GM12878 (cell line): ENCODE measurements at regions not wholly inside any gene's neighbourhood (a gene's known extent, or its start where the extent isn't known, plus 50 kb on each side); places are given as distances from the start of the nearest gene placed in this dataset.

Experiments
- ATAC-seq: fragments of 200-7000 bp; cut with Tn5 transposase; 3 replicates; pipeline ENCODE4 v1.9.1; 2020; ENCODE audit warnings: mild to moderate bottlenecking, moderate library complexity
- BruUV-seq: library from RNA; stranded (reverse); fragments of 400-500 nt; replicated peaks from 2 replicates; lab custom pipeline; 2021; lab: Mats Ljungman, UMichigan
- CTCF ChIA-PET: fragments of 300-600 bp; sonication (Branson Sonifier 250); formaldehyde crosslinking; extraction: SDS; loops from one replicate; lab custom pipeline; 2021; ENCODE audit warnings: inconsistent platforms; lab: Yijun Ruan, JAX
- POLR2A ChIA-PET: fragments of 350-600 bp; formaldehyde crosslinking; extraction: SDS; loops from one replicate; lab custom pipeline; 2021; ENCODE audit warnings: inconsistent platforms; lab: Charles Lee
- RAD21 ChIA-PET: fragments of 300-600 bp; sonication (Branson Sonifier 250); formaldehyde crosslinking; loops from one replicate; lab custom pipeline; 2023; ENCODE audit warnings: antibody characterized with exemption; ENCODE audit not compliant: unreplicated experiment; lab: Charles Lee
- SMC1A ChIA-PET: fragments of 300-600 bp; sonication (Branson Sonifier 250); formaldehyde crosslinking; loops from one replicate; lab custom pipeline; 2023; ENCODE audit not compliant: unreplicated experiment, uncharacterized antibody; lab: Charles Lee
- DNase-seq: peaks from one replicate; pipeline ENCODE4 v3.0.0-alpha.2; 2011; ENCODE audit warnings: low read depth, low spot score
- FAIRE-seq: peaks from 3 replicates; lab custom pipeline; 2011; peaks lifted over from hg19 to GRCh38; lab: Jason Lieb, UNC
- H2AFZ ChIP-seq: 2 replicates; pipeline ENCODE4 v1.6.0; 2011; ENCODE audit warnings: low read depth, low read length, control low read depth; ENCODE audit not compliant: control insufficient read depth
- H3K27ac ChIP-seq: 2 replicates; pipeline ENCODE4 v1.5.1; 2011; ENCODE audit warnings: control low read depth; ENCODE audit not compliant: control insufficient read depth, insufficient read depth
- H3K27me3 ChIP-seq, 2 experiments: replicated peaks in 1 of 2; 2 replicates each; pipeline versions ENCODE4 v1.6.0 to v1.6.1; 2011; ENCODE audit warnings: low read length in 1 of 2; ENCODE audit not compliant: control insufficient read depth in 2 of 2, insufficient read depth in 2 of 2
- H3K36me3 ChIP-seq, 2 experiments: 2 replicates each; pipeline ENCODE4 v1.5.1; 2011; ENCODE audit warnings: low read length in 1 of 2; ENCODE audit not compliant: control insufficient read depth in 2 of 2, insufficient read depth in 2 of 2
- H3K4me1 ChIP-seq: 2 replicates; pipeline ENCODE4 v1.6.1; 2011; ENCODE audit warnings: mild to moderate bottlenecking, low read length, moderate library complexity, mixed read lengths; ENCODE audit not compliant: control insufficient read depth, insufficient read depth
- H3K4me2 ChIP-seq: 2 replicates; pipeline ENCODE4 v1.6.0; 2011; ENCODE audit warnings: control low read depth; ENCODE audit not compliant: control insufficient read depth, insufficient read depth
- H3K4me3 ChIP-seq: fragments of 200-600 bp; sonication (generic); 2 replicates; pipeline ENCODE4 v1.5.1; 2016
- H3K79me2 ChIP-seq: 2 replicates; pipeline ENCODE4 v1.6.0; 2011; ENCODE audit warnings: low read length; ENCODE audit not compliant: control insufficient read depth, insufficient read depth
- H3K9ac ChIP-seq: 2 replicates; pipeline ENCODE4 v1.8.0; 2011; ENCODE audit warnings: low read length, control low read depth, mixed read lengths; ENCODE audit not compliant: control insufficient read depth, insufficient read depth
- H3K9me3 ChIP-seq: replicated peaks from 3 replicates; pipeline ENCODE4 v1.5.1; 2011; ENCODE audit warnings: mild to moderate bottlenecking, low read length; ENCODE audit not compliant: control insufficient read depth, insufficient read depth
- H4K20me1 ChIP-seq: 2 replicates; pipeline ENCODE4 v1.6.0; 2011; ENCODE audit not compliant: control insufficient read depth, insufficient read depth
- BACH1 ChIP-seq: fragments of 450-650 bp; IDR thresholded peaks from 2 replicates; pipeline ENCODE4 v1.6.1; 2017; ENCODE audit warnings: mild to moderate bottlenecking, borderline replicate concordance
- CUX1 ChIP-seq: IDR thresholded peaks from 2 replicates; pipeline ENCODE4 v1.6.1; 2012; ENCODE audit warnings: improper control_type of control experiment, low read depth, low read length; ENCODE audit not compliant: insufficient replicate concordance
- ESRRA ChIP-seq: IDR thresholded peaks from 2 replicates; pipeline ENCODE4 v1.6.1; 2012; ENCODE audit warnings: mild to moderate bottlenecking, low read length, improper control_type of control experiment
- ETV6 ChIP-seq, 2 experiments: fragments of 450-650 bp in 1 of 2; IDR thresholded peaks in 1 of 2; conservative IDR thresholded peaks in 1 of 2; 2 replicates each; pipeline ENCODE4 v1.6.1; 2014; ENCODE audit warnings: antibody characterized with exemption in 1 of 2, borderline replicate concordance in 1 of 2, low read depth in 1 of 2, mild to moderate bottlenecking in 1 of 2, moderate library complexity in 1 of 2
- FOXK2 ChIP-seq: fragments of 450-650 bp; IDR thresholded peaks from 2 replicates; pipeline ENCODE4 v1.6.1; 2017; ENCODE audit warnings: mild to moderate bottlenecking, moderate library complexity
- FOXM1 ChIP-seq: IDR thresholded peaks from 2 replicates; pipeline ENCODE4 v1.6.1; 2012; ENCODE audit warnings: low read depth, mild to moderate bottlenecking, inconsistent platforms, low read length, moderate library complexity
- ZNF687 ChIP-seq: fragments of 450-650 bp; IDR thresholded peaks from 2 replicates; pipeline ENCODE4 v1.6.1; 2017; ENCODE audit warnings: mild to moderate bottlenecking, moderate library complexity
- WGBS: methylation state at CpG from one replicate; pipeline ENCODE4 v1.1.6; 2016; ENCODE audit warnings: low lambda C conversion rate; ENCODE audit not compliant: insufficient replicate concordance, insufficient coverage; ENCODE audit errors: missing lambda C conversion rate; 5-methylcytosine and 5-hydroxymethylcytosine counted together
- in situ Hi-C: fragments of 300-500 bp; cut with MboI; formaldehyde crosslinking; loops from 9 replicates; pipeline ENCODE4 v1.14.3; 2018; ENCODE audit warnings: mixed read lengths
- intact Hi-C: fragments of 100-400 bp; cut with micrococcal nuclease; formaldehyde crosslinking; loops from one replicate; pipeline ENCODE4 v1.14.2; 2022; ENCODE audit not compliant: unreplicated experiment

- TF ChIP-seq ZNF687 (no peak), FOXM1 (no peak), ETV6 (conservative IDR thresholded peaks at IDR 0.05 in 1 of 2, IDR thresholded peaks at IDR 0.05 in 1 of 2; ENCODE audit: borderline replicate concordance in 1 of 2, low read depth in 1 of 2) (no peak)
Measured at GRCh38 chr12:130009961-130010360, 106.1 kb upstream of the TMEM132D start (continued).

GRCh38 chr12:130011611-130012385, 108.0 kb upstream of the TMEM132D start:
- BruUV-seq: no TSS peak
- no peak overlapping the region for H3K4me3 ChIP-seq
- ChIA-PET RAD21 (no interaction called here), CTCF (interaction anchor here (0.8 to 1.6 kb wide), 2 partner anchors 21 to 1753 kb away, joined by 4 to 5 read pairs; no protein-coding TSS in a partner anchor), POLR2A (no interaction called here), SMC1A (no interaction called here)
- H3K9me3 ChIP-seq: no peaks in the 10 kb centered on the region
- H3K36me3 ChIP-seq: no peaks in the 10 kb centered on the region
- in situ Hi-C loops (no loop called here), intact Hi-C loops (loop anchor here (5.0 to 10.0 kb wide), 2 partner anchors 1369 to 1477 kb away; no protein-coding TSS in a partner anchor)
- no peak overlapping the region for H3K4me2 ChIP-seq
- H3K27ac ChIP-seq: no peak overlapping the region
- no peaks in the 10 kb centered on the region for H3K4me1 ChIP-seq
- WGBS: 48% methylated on average over 13 of the region's 13 CpGs
- no peak overlapping the region for H3K9ac ChIP-seq
- no peak overlapping the region for H2AFZ ChIP-seq
- TF ChIP-seq FOXK2: no peak
- TF ChIP-seq BACH1: no peak
- TF ChIP-seq CUX1: no peak
- no peak for TF ChIP-seq ESRRA
- DNase-seq (no peak), FAIRE-seq (no peak), ATAC-seq (no peak)
- no peaks in the 10 kb centered on the region for H3K27me3 ChIP-seq
- no peaks in the 10 kb centered on the region for H4K20me1 ChIP-seq
- no peaks in the 10 kb centered on the region for H3K79me2 ChIP-seq
